Activated CD8-positive, alpha-beta memory T cell treated with anti-CD3 and anti-CD28 coated beads, Interleukin-2, amount 50 U/mL, for 4 hours (primary cell): ENCODE measurements at regions not wholly inside any gene's neighbourhood (a gene's known extent, or its start where the extent isn't known, plus 50 kb on each side); places are given as distances from the start of the nearest gene placed in this dataset.

Source experiments
- DNase-seq: peaks from one replicate; pipeline ENCODE4 v3.0.0-alpha.2; 2020

DNA sequence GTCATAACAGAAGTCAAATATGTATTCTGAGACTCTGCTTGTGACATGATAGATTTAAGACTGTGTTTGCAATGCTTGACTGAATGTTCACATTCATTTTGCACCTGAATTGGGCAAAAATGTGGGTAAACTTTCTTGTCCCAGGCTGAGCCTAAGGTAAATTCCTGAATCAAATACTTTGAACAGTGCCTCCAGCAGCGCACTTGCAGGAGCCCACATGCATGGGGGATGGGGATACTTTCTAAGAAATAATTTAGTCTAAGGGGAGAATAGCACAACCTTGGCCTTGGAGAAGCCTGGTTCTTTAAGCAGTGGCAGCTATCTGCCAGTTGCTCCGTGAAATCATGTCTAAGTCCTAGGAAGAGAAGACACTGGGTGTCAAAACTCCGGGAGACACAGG is 163.5 kb upstream of the EGFLAM start:
- DNase-seq, result no peak

DNA sequence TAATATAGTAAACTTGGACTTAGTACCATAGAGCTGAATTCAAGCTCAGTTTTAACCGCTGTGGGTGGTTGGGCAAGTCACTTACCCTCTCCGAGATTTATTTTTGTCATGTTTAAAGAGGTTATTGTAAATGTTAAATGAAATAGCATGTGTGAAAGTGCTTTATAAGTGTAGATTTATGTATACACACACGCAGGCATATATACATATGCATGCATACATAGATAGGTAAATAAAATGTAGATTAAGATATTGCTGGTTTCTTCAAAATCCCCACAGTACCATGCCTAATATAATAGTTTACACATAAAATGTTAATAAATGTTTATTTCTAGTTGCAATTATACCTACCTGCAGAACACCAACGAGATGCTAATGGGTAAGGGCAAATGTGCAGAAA is 164.5 kb upstream of the EGFLAM start:
- DNase-seq, result no peak

DNA sequence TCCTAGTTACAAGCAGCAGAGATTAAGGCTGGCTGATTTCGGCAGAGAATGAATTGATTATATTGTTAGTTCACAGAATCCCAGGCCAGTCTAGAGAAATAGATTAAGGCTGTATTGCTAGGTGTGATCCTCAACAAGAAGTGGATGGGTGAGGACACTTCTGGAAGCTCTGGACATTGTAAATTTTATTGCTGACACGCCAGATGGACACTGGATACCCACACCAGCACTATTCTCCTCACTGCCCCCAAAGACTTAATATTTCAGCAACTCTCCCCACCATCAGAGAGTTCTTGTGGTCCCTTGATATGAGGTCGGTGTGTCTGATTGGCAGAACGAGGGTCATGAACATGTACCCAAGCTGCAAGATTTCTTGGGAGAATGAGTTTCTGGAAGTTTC is 171.6 kb upstream of the EGFLAM start:
- DNase-seq, result no peak

DNA sequence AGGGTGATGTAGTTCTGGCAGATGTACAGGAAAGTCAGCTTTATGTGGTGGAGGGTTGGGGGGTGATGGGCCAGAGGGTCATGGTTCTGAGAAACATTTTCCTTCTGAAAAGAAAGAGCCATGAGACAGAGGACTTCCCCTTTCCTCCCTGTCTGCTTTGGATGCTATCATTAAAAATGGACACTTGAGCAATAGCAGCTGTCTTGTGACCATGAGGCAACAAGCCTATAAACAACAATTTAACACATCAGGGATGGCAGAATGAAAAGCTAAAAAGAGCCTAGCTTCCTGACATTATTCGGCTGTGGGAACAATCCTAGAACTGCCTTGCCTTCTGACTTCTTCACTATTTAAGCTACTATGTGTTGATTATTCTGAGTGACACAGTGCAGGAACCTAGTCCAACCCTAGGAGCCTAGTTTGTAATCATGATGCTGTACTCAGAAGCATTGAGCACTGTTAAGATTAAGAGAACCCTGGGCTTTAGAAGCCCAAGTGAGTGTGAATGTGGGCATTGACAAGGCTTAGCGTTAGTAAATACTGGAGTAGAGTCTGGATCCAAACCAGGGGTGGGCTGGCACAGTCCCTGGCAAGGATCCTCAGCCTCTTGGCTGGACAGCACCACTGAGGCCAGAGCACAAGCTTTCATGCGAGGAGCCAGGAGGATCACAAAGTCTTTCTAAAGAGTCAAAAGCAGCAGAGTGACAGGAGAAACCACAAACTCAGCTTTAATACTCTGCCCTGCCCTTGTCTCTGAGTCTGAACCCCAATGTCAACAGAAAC is 178.5 kb upstream of the EGFLAM start:
- DNase-seq, result no peak

- DNase-seq, result no peak
These were observed 180.2 kb upstream of the EGFLAM start for GRCh38 chr5:38078161-38078560.

DNA sequence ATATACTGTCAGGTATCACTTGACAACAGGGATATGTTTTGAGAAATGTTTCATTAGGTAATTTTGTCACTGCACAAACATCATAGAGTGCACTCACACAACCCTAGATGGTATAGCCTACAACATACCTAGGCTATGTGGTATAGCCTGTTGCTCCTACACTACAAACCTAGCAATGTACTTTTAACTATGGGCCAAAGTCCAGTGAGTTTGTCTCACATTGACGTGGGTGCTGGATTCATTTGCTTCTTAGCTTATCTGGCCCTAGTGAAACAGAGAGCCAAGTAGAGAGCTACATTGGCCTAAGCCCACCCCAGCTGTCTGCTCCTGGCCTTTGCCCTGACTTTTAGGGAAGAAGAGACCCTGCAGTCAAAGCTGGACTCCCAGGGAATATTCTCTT is 180.7 kb upstream of the EGFLAM start:
- no peak for DNase-seq

DNA sequence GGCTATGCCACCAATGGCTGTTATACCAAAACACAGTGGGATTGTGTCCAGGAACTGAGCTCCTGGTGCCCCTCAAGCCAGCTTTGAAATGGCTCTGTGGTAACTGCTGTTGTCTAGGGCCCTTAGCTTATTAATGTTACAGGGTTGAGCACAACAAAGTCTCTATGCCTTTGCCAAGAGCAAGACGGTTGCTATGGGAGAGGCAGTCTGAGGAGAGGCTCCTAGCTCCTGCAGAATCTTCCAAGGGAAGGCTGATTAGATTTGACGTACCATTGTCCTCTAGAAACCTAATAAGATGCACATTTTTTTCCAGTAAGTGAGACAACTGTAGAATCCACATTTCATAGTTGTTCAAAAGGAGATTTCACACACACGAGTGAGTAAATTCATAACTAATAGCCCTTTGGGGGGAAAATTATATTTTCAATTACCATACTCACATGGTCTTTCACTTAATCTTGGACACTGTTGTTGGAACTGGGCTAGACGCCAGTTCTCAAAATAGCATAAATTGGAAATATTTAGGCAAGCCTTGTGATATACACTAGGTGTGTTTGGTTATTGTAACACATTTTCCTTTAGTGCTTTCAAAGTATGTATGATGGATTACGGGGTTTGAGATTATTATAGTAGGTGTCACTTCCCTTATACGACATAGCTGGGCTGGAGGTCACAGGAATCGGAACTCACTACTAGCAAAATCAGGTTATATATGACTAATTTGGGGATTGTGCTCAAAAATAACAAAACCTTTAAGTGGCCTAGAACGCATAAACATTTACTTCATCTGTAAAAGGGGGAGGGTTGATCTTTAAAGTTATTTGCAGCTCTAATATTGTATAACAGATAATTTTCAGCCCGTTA is 186.3 kb upstream of the EGFLAM start:
- DNase-seq, result no peak

DNA sequence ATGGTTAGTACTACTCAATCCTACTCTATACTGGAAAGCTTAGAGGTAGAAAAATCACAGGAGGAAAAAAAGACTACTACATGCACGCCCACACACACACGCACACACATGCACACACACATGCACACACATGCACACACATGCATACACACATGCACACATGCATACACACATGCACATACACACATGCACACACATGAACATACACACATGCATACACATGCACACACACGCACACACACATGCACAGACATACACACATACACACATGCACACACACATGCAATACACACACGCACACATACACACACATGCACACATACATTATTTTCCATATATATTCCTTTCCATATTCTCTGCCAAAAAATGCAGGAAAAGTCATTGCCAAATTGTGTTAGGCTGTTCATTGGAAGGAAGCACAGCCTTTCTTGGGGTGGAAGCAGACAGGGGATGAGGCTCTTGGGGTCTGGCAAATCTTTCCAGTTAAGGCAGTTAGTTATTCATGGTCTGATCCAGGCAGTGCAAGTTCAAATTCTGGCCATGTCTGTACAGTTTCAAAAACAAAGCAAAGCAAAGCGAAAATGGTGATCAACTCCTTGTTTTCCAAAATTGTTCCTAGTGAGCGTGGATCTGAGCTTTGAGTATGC is 187.9 kb upstream of the EGFLAM start:
- no peak for DNase-seq

DNA sequence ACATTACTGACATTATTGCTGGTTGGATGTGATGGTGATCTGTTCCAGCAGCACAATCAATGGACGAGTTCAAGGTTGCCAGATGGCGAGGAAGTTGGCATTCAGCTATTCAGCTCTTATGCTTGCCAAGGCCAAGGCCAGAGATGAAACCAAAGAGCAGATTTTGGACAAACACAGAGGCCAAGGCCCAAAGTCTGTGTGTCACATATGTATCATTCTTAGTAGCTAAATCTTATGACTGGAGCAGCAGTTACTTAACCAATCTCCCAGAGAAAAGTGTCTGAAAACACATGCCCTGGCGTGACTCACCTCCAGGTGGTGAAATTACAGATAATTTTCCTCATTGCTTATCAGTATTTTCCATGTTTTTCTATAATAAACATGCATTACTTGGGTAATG is 189.0 kb upstream of the EGFLAM start:
- DNase-seq, result no peak

- DNase-seq, result no peak
These were observed 198.0 kb upstream of the EGFLAM start for GRCh38 chr5:38060354-38060753.

- DNase-seq, result no peak
These were observed 198.5 kb upstream of the EGFLAM start for GRCh38 chr5:38059876-38060275.

DNA sequence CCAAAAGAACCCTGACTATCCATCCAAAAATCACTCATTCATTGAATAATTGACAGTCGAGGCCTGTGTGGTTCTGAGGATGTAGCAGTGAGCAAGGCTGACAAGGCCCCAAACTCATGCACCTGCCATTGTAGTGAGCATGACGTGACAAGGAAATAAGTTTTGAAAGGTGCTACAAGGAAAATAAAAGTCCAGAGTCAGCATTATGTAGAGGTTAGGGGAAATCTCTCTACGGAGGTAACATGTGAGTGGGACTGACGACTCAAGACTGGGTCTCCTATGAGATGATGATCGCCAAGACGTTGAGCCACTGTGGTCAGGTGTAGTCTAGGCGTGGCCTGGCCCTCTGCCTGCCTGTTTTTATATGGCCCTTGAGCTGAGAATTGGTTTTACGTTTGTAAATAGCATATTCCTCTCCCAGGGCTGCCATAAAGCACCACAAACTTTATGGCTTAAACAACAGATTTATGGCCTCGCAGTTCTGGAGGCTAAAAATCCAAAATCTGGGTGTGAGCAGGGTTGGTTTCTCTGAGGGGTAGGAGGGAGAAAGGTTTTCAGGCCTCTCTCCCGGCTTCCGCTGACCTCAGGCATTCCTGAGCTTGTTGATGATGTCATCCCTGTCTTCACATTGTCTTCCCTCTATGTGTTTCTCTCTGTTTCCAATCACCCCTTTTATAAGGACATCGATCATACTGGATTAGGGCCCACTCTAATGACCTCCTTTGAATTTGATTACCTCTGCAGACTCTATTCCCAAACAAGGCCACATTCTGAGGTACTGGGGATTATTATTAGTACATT is 206.4 kb upstream of the EGFLAM start:
- no peak for DNase-seq

- no peak for DNase-seq
These were observed 208.6 kb upstream of the GDNF start for GRCh38 chr5:38048400-38048799.

- no peak for DNase-seq
These were observed 206.3 kb upstream of the GDNF start for GRCh38 chr5:38046103-38046502.

DNA sequence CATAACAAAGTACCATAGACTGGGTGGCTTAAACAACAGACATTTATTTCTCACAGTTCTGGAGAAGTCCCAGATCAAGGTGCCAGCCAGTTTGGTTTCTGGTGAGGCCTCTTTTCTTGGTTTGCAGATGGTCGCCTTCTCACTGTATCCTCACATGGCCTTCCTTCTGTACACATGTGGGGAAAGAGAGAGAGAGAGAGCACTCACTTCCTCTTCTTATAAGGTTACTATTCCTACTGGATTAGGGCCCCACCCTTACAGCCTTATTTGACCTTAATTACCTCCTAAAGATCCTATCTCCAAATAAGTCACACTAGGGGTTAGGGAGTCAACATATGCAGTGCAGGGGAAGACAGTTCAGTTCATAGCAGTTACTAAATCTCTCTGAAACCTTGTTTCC is 205.6 kb upstream of the GDNF start:
- no peak for DNase-seq

- DNase-seq, result no peak
These were observed 200.0 kb upstream of the GDNF start for GRCh38 chr5:38039826-38040225.

DNA sequence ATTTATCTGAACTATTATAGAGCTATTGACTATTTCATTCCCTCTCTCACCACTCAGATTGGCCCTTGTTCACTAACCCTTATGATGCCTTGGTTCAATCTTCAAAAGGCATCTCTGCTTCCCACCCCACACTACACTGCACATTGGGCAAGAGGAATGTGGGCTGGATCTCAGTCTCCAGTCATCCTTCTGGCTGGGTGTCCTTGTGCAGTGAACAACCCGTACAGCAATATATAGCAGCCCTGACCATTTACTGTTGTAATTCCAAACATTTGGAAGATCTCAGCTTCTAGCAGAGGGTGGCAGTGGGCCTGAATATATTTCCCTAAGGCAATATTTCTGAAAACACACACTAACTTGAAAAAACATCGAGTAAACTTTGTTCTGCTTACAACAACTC is 199.2 kb upstream of the GDNF start:
- DNase-seq, result no peak

DNA sequence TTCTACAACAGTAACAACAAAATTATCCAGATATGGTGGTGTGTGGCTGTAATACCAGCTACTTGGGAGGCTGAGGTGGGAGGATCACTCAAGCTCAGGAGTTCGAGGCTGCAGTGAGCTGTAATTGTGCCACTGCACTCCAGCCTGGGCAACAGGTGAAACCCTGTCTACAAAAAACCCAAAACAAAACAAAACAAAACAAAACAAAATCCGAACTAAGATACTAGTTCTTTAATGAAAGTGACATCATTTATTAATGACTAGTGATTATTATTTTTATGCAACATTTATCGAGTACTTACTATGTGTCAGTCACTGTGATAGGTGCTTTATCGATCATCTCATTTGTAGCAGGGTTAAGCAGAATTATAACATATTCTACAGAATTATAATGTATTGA is 196.9 kb upstream of the GDNF start:
- DNase-seq, result no peak

DNA sequence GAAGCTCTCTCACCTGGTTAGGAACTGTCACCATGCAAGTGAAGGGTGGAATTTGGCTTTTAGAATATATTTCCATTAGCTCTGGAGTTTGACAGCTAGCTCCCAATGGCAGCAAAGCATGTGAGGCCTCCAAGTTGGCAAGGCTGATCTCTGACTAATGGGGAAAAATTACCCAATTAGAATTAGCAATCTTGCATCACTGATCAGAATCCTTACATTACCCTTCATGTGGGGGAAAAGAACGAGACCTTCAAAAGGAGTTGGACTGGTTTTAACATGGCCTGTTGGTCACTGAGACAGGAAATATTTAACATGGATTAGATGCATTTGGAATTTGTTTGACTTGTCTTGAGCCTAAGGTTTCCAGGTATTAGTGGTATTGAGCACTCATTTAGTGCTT is 192.3 kb upstream of the GDNF start:
- DNase-seq, result no peak

GRCh38 chr5:38031304-38031703 is 191.5 kb upstream of the GDNF start:
- no peak for DNase-seq

DNA sequence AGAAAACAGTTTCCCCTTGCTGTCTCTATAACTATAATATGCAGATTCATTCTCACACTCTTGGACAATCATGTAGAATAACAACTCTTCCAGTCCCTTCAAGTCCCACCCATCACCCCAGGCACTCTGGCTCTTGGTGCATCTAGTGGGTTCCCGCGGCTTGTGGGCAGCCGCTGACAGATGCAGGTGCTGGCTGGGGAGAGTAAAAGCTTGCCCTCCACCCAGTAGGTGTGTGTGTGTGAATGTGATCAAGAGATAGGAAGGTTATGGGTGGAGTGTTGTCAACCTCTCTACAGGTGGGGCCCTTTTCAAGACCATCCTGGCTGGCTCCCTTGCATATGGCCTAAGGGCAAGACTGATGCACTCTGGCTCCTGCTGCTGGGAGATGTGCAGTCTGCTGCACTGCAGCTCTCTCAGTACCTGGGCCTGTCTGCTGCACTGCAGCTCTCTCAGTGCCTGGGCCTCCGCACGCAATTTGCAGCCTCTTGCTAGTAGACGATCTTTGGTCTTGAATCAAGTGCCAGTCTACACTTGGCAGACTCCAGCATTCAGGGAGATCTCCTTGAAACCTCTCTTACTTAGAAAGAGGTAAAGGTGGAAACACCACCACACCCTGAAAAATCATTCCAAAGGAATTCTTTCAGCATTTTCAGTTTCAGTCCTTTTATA is 189.7 kb upstream of the GDNF start:
- no peak for DNase-seq

DNA sequence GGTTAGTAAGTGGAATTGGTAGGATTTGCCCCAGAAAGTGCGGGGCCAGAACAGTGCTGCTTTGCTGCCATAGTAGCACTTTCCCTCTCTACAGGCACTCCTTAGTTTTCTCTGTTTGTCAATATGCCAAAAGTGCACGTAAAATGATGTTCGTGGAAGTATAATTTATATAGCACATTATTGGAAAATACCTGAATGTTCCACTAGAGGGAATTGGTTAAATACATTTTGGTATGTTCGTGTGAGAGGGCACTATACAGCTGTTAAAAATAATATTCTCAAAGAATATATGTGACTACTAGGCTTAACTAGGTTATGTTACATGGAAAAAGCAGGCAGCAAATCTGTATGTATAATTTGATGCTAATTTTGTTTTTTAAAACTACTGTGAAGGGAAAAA is 184.0 kb upstream of the GDNF start:
- DNase-seq, result no peak

DNA sequence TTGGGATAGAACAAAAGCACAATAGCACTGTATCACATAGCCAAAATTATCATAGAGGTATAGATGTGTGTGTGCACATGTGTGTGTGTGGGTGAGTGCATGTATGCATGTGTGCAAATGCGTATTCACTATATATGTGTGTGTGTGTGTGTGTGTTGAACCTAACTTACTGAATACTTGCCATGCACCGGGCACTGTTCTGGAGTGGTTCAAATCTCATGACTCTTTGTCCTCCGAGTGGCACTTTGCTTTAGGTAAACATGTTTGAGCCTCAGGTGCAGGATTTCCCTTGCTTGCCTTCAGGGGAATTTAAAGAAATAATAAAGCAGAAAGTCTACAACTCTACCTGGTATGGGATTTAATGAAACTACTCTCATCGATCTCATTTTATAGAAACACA is 183.5 kb upstream of the GDNF start:
- no peak for DNase-seq
